Transverse colon (tissue), 4 donors: ENCODE measurements at regions not wholly inside any gene's neighbourhood (a gene's known extent, or its start where the extent isn't known, plus 50 kb on each side); places are given as distances from the start of the nearest gene placed in this dataset.

Experiments used
- DNase-seq: peaks from one replicate; pipeline ENCODE4 v3.0.0-alpha.2; 2019
- H3K27ac ChIP-seq, 4 donors: fragments of 200-600 bp; sonication (generic); 2 replicates each; pipeline ENCODE4 v1.5.1; 2016 to 2018; ENCODE audit warnings: inconsistent platforms in 4 of 4
- H3K27me3 ChIP-seq: fragments of 200-600 bp; sonication (generic); 2 replicates; pipeline ENCODE4 v1.5.1; 2017; ENCODE audit warnings: inconsistent platforms
- H3K36me3 ChIP-seq, 4 donors: fragments of 200-600 bp; sonication (generic); 2 replicates each; pipeline ENCODE4 v1.5.1; 2017 to 2019; ENCODE audit warnings: inconsistent platforms in 4 of 4
- H3K4me1 ChIP-seq, 4 donors: fragments of 200-600 bp; sonication (generic); 2 replicates each; pipeline ENCODE4 v1.5.1; 2017 to 2020; ENCODE audit warnings: inconsistent platforms in 4 of 4
- H3K4me3 ChIP-seq, 4 donors: fragments of 200-600 bp; sonication (generic); 1 replicate in 1 of 4; 2 replicates in 3 of 4; pipeline versions ENCODE4 v1.5.1 to v1.6.1; 2017 to 2019; ENCODE audit warnings: inconsistent platforms in 4 of 4
- H3K9me3 ChIP-seq, 2 donors: fragments of 200-600 bp; sonication (generic); 2 replicates each; pipeline ENCODE4 v1.5.1; 2017 to 2019; ENCODE audit warnings: inconsistent platforms in 2 of 2
- CTCF ChIP-seq, 5 experiments: fragments of 200-600 bp in 3 of 5; fragments of 450-650 bp in 2 of 5; sonication (generic) in 3 of 5; IDR thresholded peaks; 1 replicate in 2 of 5; 2 replicates in 3 of 5; pipeline ENCODE4 v1.5.1; 2016 to 2017; ENCODE audit warnings: antibody characterized with exemption in 5 of 5, inconsistent platforms in 3 of 5, mild to moderate bottlenecking in 2 of 5, moderate library complexity in 1 of 5
- EP300 ChIP-seq: sonication (generic); formaldehyde crosslinking; IDR thresholded peaks from one replicate; pipeline ENCODE4 v1.6.1; 2017; ENCODE audit warnings: antibody characterized with exemption, low read depth
- POLR2A ChIP-seq: fragments of 450-650 bp; IDR thresholded peaks from one replicate; pipeline ENCODE4 v1.6.1; 2016; ENCODE audit warnings: antibody characterized with exemption, mild to moderate bottlenecking, moderate library complexity
- POLR2AphosphoS5 ChIP-seq, 3 donors: sonication (generic); formaldehyde crosslinking; IDR thresholded peaks; one replicate each; pipeline ENCODE4 v1.6.1; 2016; ENCODE audit warnings: antibody characterized with exemption in 3 of 3
- WGBS, 2 donors: methylation state at CpG; one replicate each; pipeline ENCODE4 v1.1.5; 2018; ENCODE audit warnings: low coverage in 1 of 2; 5-methylcytosine and 5-hydroxymethylcytosine counted together
- in situ Hi-C, 4 donors: fragments of 200-750 bp; cut with MboI; loops; one replicate each; pipeline versions ENCODE4 v1.15.0 to v1.15.1; 2017; ENCODE audit warnings: low sequenced_read_pairs in 3 of 4, low pct_ligation_motif_present in 1 of 4, low pct_unique_long_range_greater_than_20kb in 1 of 4
- intact Hi-C: fragments of 100-400 bp; cut with DNase I; formaldehyde crosslinking; loops from one replicate; pipeline ENCODE4 v1.15.1; 2023; ENCODE audit warnings: low total_unique reads

GRCh38 chr2:150997702-150998440 lies 263.8 kb downstream of the RBM43 start:
- H3K9me3 ChIP-seq: no peaks in the 10 kb centered on the region
- intact Hi-C loops: no loop called here
- no peaks in the 10 kb centered on the region for H3K4me1 ChIP-seq
- H3K4me3 ChIP-seq: no peak overlapping the region
- in situ Hi-C loops: no loop called here
- no peaks in the 10 kb centered on the region for H3K27me3 ChIP-seq
- WGBS, 2 donors: 67 to 72% methylated on average over 7 of the region's 7 CpGs
- DNase-seq: no peak
- no peaks in the 10 kb centered on the region for H3K36me3 ChIP-seq
- TF ChIP-seq POLR2A: no peak
- TF ChIP-seq EP300: no peak
- TF ChIP-seq POLR2AphosphoS5 (IDR thresholded peaks at IDR 0.05): no peak
- no peak for TF ChIP-seq CTCF (IDR thresholded peaks at IDR 0.05)
- H3K27ac ChIP-seq: no peak overlapping the region

- no peak for DNase-seq
- in situ Hi-C loops (no loop called here), intact Hi-C loops (no loop called here)
- H3K27ac ChIP-seq: no peak overlapping the region
- TF ChIP-seq EP300 (no peak), POLR2AphosphoS5 (IDR thresholded peaks at IDR 0.05) (no peak), POLR2A (no peak), CTCF (IDR thresholded peaks at IDR 0.05) (no peak)
- no peaks in the 10 kb centered on the region for H3K27me3 ChIP-seq
- no peaks in the 10 kb centered on the region for H3K4me1 ChIP-seq
- H3K4me3 ChIP-seq: no peak overlapping the region
- H3K36me3 ChIP-seq: no peaks in the 10 kb centered on the region
- WGBS, 2 donors: 92 to 97% methylated on average over 3 to 4 of the region's 4 CpGs
- H3K9me3 ChIP-seq: no peaks in the 10 kb centered on the region
These were observed 264.6 kb downstream of the RBM43 start for GRCh38 chr2:150997066-150997465.

GRCh38 chr2:150994076-150994475 lies 267.6 kb downstream of the RBM43 start:
- Histone ChIP-seq H3K36me3 (no peaks in the 10 kb centered on the region), H3K27me3 (no peaks in the 10 kb centered on the region), H3K4me1 (no peaks in the 10 kb centered on the region), H3K4me3 (no peak overlapping the region), H3K9me3 (peaks cover 10 to 12% of the 10 kb centered on the region in 2 donors), H3K27ac (no peak overlapping the region)
- no peak for DNase-seq
- WGBS, 2 donors: 73 to 74% methylated on average over 2 of the region's 2 CpGs
- in situ Hi-C loops (no loop called here), intact Hi-C loops (no loop called here)
- no peak for TF ChIP-seq POLR2A
- no peak for TF ChIP-seq POLR2AphosphoS5 (IDR thresholded peaks at IDR 0.05)
- TF ChIP-seq EP300: no peak
- no peak for TF ChIP-seq CTCF (IDR thresholded peaks at IDR 0.05)

- no peak overlapping the region for H3K27ac ChIP-seq
These were observed 271.7 kb downstream of the RBM43 start for GRCh38 chr2:150989969-150990368.

More at GRCh38 chr2:150989969-150990368, 271.7 kb downstream of the RBM43 start:
- TF ChIP-seq POLR2A (no peak), POLR2AphosphoS5 (IDR thresholded peaks at IDR 0.05) (no peak), CTCF (IDR thresholded peaks at IDR 0.05) (no peak), EP300 (no peak)
- no peaks in the 10 kb centered on the region for H3K36me3 ChIP-seq
- no peaks in the 10 kb centered on the region for H3K4me1 ChIP-seq
- intact Hi-C loops (no loop called here), in situ Hi-C loops (no loop called here)
- no peaks in the 10 kb centered on the region for H3K27me3 ChIP-seq
- 73 to 81% methylated on average over 1 of the region's 1 CpG for WGBS, 2 donors
- no peak for DNase-seq
- peaks cover 10 to 16% of the 10 kb centered on the region in 2 donors for H3K9me3 ChIP-seq
- no peak overlapping the region for H3K4me3 ChIP-seq
